HG02870 (cell line): ENCODE measurements at regions not wholly inside any gene's neighbourhood (a gene's known extent, or its start where the extent isn't known, plus 50 kb on each side); places are given as distances from the start of the nearest gene placed in this dataset.
"Not testable (repeated sequence)": the region's sequence is repeated elsewhere in the genome, so short reads cannot be mapped to it uniquely, and the experiment has no call there.

ENCODE experiments used
- ATAC-seq: cut with Tn5 transposase; IDR thresholded peaks from one replicate; pipeline ENCODE4 v1.9.1; 2021; ENCODE audit warnings: mild to moderate bottlenecking, moderate library complexity; ENCODE audit not compliant: unreplicated experiment

DNA sequence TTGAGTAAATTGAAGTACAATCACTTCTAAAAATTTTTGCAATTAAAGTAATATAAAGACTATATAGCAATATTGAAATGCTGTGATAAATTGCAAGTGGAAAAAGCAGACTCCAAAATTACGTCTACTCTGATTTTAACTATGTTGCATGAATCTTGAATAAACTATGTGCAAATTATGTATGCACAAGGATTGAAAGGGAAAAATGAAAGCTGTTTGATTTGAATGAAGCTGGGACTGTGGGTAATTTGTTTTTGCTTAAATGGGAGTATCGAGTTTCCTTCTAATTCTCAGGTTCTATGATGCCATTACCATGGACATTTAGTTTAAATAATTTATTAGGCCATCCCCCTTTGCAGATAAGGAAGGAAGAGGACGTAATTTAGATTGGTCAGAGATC, 198.7 kb upstream of the MYLIP start:
- no peak for ATAC-seq

DNA sequence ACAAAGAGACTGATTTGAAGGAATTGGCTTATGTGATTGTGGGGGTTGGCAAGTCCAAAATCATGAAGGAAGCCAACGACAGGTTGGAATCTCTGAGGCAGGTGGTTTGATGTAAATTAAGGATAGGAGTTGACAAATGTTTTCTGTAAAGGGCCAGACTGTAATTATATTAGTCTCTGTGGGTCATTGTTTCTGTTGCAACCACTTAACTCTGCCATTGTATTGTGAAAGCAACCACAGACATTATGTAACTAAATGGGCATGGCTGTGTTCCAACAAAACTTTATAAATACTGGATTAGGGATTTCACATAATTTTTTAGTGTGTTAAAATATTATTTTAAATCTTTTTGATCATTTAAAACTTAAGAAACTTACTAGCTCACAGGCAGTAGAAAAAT, 199.2 kb upstream of the MYLIP start:
- ATAC-seq: no peak

DNA sequence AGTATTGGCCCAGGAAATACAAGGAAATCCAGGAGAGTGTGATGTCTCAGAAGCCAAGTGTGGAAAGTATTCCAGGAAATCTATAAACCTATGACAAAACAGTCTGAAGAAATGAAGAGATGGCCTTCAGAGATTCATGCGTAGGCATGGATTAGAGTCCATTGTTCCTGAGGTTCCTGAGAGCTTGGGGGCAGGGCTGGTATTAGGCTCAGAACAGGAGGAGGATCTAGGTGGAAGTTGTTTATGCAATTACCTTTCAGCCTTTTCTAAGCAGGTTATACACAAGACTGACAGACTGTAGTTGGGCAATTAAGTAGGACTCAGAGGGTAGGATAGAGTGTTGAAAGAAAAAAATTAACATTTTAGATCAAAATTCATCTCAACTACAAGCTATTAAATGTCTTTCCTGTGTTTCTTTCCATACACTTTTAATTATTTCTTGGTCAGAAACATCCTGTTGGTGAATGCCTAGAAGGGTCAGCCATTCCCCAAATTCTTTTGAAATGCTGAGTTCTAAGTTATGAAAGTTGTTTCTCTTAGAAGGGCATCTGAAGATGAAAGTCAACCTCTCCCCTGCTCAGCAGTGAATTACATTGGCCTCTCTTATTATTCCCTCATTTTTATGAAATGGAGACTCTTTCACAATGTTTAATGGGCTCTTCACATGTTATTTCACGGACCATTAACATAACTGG, 201.2 kb upstream of the MYLIP start:
- no peak for ATAC-seq

DNA sequence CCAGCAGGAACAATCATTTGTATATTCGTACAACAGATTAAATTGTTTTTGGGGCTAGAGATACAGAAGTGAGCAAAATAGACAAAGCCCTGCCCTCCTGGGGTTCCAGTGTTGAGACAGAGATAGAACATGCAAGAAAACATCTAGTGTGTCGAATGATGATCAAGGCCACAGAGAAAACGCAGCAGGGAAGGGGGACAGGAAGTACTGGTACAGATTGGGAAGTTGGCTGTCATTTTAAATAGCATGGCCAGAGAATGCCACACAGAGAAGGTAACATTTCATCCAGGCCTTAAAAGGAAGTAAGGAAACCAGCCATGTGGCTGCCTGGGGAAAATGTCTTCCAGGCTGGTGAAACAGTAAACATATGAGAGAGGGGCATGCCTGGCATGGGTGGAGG, 202.6 kb upstream of the MYLIP start:
- ATAC-seq: no peak

DNA sequence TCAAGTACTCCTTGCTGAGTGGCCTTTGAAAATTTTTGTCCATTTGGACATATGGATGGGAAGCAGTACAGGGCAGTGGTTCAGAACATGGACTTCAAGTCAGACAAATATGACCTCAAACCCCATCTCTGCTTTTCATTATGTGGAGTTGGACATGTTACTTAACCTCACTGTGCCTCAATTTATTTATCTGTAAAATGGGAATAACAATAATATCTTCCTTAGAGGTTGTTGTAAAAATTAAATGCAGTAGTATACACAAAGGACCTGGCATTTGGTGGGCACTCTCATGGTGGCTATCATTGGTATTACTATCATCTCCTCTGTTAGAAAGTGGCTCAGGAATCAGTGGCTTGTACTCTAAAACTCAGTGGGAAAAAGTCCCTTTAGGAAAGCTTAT, 204.0 kb upstream of the MYLIP start:
- no peak for ATAC-seq

DNA sequence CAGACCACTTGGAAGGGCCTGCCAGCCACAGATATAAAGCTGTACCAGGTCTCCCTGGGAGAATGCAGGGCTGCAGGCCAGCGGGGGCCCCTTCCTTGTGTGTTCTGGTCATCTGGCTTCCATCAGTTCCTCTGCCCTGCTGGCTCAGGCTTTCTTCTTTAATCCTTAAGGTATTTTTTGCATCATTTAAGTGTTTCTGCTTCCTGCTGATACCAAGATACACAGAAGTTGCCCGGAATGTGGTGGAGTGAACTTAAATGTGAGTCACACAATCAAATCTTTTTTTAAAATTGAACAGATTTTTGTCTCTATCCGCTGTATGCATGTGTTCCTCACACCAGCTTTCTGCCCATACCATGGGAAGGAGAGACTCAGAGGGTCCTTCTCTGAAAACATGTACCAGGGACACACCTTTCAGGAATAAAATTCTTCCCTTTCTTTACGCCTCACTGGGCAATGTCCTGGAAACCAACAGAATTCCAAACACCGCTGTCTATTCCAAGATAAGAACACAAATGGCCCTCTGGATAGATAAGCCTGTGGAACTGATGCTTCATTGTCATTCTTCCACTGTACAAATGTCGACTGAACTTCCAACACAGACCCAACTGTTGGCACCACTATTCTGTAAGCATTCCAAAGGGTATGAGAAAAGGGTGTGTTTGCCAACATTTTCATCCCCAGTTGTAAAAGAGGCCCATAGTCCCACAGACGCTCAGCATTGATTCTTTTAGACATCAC, 206.2 kb upstream of the MYLIP start:
- ATAC-seq: no peak

DNA sequence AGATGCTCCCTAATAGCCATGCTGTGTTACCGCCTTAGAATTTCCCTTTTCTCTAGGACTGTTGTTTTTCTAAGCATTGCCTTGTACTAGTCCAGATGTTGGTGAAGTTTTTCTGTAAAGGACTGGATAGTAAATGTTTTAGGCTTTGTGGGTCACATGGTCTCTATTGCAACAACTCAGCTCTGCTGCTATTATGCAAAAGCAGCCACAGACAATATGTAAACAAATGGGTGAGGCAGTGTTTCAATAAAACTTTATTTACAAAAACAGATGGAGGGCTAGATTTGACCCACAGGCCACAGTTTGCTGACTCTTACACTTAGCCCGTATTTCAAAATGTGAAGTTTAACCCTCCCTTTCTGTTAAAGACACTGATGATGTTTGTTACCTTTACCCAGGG, 207.6 kb upstream of the MYLIP start:
- no peak for ATAC-seq

DNA sequence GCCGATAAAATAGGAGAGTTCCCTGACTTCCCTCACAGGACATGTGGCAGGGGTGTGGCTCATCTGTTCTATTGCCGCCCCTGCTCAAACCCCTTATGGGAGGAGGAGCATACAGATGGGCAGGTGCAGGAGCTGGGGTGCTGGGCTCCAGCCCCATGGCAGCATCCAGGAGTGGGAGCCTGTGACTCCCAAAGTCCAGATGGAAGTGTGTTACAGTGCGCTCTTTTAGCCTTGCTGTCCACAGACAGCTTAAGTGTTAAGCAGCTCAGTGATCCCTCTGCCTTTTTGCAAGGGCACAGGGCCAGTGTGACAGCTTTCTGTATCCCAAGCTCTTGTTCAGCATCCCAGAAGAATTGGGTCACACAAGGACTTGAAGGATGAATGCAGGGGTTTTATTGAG, 212.3 kb upstream of the MYLIP start:
- no peak for ATAC-seq

DNA sequence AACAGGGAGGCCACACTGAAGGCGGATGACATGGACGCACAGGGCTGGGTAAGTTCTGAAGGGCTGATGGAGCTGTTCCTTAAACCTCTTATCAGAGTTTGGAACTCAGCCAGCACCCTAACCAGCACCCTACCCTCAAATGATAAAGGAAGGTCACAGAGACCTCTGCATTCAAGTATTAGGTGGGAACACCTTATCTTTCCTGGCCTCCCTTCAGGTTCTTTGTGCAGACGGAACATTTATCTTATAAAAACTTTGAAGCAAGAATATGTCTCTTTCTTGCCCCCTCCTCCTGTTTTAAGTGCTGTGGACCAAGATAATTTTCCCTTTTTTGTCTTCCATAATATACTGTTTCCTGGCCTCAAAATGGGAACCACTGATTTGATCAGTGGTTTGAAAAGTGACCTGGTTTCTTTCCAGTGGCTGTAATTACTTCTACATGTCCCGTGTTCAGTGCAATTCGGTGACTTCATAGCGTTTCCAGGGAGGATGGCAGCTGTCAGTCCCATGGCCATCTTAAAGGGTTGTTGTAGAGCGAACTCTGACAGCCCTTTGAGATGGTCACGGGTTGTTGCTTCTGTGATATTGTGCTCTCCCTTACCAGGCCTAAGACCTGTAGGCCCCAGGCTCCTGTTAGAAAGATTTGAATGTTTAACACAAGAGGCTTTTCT, 213.2 kb upstream of the MYLIP start:
- ATAC-seq: no peak

DNA sequence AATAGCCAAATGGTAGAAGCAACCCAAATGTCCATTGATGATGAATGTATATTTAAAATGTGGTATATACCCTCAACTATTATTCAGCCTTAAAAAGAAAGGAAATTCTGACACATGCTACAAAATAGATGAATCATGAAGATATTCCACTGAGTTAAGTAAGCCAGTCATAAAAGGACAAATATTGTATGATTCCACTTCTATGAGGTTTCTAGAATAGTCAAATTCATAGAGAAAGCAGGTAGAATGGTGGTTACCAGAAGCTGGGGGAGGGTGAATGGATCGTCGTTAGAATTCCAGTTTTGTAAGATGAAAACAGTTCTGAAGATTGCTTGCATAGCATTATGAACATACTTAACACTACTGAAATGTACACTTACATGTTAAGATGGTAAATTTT, 214.3 kb upstream of the MYLIP start:
- ATAC-seq: peak; percentile 59

DNA sequence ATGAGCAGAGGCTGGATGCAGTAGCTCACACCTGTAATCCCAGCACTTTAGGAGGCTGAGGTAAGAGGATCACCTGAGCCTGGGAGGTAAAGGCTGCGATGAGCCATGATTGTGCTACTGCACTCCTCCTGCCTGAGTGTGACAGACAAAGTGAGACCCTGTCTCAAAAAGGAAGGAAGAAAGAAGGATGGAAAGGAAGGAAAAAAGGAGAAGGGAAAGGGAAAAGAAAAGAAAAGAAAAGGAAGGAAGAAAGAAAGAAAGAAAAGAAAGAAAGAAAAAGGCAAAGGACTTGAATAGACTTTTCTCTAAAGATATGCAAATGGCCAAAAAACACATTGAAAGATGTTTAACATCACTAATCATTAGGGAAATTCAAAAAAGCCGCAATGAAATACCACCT, 215.3 kb upstream of the MYLIP start:
- ATAC-seq: no peak

DNA sequence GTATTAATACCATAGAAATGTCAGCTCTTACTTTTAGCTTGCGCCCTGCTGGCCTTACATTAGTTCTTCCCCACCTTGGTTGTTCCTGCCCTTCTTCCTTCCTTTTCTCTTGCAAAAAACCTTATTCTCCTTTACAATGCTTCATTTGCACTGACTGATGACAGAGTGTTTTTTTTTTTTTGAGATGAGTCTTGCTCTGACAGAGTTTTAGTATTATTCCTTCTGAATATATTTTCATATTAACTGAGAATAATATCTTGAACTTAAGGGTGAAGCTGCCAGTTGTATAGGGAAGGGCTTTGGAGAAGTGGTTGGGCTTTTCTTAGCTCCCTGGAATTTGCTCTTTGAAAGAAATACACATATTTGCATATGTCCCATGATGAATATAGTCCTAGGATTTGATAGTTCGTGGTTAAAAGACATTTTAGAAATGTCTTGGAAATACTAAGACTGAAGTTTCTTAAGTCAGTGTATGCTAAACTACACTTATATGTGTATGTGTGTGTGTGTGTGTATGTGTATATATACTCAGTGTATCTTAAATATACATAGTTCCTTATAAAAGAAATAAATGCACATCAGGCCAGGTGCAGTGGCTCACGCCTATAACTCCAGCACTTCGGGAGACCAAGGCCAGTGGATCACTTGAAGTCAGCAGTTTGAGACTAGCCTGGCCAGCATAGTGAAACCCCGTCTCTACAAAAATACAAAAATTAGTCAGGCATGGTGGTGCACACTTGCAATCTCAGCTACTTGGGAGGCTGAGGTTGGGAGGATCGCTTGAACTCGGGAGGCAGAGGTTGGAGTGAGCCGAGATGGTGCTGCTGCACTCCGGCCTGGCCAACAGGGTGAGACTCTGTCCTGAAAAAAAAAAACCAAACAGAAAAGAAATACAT, 216.1 kb upstream of the MYLIP start:
- no peak for ATAC-seq

DNA sequence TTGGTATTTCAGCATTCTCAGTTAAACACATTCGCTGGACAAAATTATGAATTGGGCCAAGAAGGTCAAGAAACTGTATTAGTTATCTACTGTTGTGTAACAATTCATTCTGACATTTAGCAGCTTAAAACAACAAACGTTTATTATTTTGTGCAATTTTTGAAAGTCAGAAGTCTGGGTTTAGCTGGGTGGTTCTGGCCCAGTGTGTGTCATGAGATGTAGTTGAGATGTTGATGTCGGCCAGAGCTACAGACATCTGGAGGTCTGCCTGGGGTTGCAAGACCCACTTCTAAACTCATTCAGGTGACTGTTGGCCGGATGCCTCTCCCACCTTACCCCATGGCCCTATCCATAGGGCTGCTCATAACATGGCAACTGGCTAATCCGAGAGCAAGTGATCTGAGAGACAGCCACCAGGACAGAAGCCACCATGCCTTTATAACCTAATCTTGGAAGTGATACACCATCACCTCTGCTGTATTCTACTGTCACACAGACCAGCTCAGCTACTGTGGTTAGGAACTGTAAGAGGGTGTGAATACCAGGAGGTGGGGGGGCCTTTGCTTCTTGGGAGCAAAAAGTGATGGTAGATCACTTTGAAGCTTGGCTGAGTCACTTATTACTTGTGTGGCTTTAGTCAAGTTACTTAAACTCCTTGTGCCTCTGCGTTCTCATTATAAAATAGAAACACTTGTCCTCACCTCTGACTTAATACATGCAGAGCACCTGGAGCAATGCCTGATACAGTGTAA, 217.0 kb upstream of the MYLIP start:
- no peak for ATAC-seq

DNA sequence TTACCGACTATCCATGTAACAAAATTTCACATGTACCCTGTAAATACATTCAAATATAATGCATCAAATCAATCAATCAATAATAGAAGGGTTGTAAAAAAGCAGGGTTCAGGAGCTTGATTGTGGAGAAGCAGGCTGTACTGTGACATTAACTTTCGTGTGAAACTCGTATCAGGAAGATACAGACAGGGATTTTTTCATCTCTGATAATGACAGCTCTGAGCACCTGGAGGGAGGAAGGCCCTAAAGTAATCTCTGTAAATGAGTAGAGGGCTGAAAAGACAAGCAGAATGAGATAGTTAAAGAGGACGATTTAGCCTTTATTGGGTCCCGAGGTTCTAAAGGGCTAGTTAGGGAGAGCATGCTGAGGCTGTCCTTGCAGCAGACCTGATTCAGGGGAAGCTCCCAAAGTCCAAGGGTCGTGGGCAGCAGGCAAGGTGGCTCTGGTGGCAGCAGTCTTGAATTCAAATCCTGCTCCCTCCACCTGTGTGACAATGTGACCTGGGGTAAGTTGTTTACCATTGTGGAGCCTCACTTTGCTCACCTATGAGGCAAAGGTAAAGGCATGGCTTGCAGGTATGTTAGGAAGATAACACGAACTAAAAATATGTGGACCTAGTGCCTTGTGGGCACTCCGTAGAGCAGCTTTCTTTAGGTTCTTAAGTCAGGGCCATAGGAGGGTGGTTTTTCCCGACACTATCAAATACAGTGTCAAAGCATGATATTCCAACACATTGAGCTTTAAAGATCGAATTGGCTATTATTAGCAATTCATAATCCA, 219.4 kb upstream of the MYLIP start:
- ATAC-seq: no peak

DNA sequence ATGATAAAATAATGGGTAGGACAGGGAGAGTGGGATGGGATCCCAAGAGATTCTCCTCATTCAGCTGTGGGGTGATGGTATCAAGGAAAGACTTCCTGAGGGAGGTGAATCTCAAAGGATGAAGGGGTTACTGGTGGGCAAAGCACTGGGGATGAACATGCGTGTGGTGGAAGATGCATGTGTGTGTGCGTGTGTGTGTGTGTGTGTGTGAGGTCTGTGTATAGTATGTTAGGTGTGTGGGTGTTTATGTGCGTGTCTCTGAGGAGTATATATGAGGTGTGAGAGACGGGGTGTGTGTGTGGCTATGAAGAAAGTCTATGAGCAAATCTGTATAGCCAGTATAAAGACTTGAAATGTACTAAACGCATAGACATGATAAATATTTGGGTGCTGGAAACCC, 220.0 kb upstream of the MYLIP start:
- no peak for ATAC-seq

DNA sequence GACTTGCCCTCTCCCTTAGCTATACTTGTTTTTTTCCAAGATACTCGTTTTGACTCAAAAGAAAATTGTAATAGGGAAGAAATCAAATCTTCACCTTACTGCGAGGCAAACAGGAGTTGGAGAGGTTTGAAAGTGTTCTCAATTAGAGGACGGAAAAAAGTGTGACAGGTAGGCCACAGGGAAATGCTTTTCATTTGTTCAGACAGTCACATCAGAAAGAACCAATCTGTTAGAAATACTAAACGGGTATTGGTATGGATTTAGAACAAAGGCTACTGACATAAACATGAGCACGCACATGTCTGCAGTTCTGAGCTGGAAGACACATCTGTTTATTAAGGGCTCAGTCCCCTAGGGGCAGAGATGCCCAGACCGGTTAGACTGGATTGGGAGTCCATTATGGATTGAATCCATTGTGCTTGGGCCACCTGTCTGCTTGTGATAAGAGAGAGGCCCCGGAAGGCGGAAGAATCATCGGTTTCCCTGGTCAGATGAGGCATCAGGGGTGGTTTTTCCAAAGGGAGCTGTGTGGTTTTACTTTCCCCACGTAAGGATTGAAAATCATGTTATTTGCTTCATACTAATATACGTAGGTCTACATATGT, 220.9 kb upstream of the MYLIP start:
- ATAC-seq: no peak

DNA sequence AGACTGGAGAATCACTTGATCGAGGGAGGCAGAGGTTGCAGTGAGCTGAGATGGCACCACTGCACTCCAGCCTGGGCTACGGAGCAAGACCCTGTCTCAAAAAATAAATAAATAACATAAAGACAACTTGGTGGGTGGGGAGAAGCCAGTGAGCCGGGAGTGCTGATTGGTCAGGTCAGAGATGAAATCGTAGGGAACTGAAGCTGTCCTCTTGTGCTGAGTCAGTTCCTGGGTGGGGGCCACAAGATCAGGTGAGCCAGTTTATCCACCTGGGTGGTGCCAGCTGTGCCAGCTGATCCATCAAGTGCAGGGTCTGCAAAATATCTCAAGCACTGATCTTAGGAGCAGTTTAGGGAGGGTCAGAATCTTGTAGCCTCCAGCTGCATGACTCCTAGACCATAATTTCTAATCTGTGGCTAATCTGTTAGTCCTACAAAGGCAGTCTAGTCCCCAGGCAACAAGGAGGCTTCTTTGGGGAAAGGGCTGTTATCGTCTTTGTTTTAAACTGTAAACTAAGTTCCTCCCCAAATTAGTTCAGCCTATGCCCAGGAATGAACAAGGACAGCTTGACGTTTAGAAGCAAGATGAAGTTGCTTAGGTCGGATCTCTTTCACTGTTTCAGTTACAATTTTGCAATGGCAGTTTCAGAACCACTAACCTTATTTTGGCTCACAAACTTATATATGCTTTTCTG, 221.5 kb upstream of the MYLIP start:
- not testable (repeated sequence) for ATAC-seq

DNA sequence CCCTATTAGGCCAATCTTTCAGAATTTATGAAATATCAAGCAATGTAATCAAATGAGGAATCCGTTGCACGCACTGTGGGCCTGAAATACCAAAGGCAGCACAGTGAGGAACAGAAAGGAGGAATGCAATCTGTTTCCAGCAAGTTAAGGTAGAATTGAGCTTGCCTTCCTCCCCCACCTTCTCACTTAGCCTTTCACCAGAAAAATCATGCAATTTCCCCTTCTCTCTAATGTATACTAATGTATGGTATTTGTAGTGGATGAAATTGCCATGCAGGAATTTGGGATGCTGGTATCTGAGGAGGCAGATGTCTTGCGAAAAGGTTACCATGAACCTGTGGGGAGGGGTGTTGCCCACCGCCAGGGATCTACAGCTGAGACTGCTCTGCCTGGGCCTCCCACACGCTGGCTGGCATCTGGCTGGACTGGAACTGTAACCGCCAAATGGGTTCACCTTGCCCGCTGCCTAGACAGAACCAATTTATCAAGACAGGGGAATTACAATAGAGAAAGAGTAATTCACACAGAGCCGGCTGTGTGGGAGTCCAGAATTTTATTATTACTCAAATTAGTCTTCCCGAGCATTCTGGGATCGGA, 222.4 kb upstream of the MYLIP start:
- ATAC-seq: no peak
